MCF 10A (cell line): ENCODE measurements at regions not wholly inside any gene's neighbourhood (a gene's known extent, or its start where the extent isn't known, plus 50 kb on each side); places are given as distances from the start of the nearest gene placed in this dataset.
"Not testable (repeated sequence)": the region's sequence is repeated elsewhere in the genome, so short reads cannot be mapped to it uniquely, and the experiment has no call there.

Source experiments
- BruUV-seq: library from RNA; stranded (reverse); fragments of 400-500 nt; replicated peaks from 2 replicates; lab custom pipeline; 2021; lab: Mats Ljungman, UMichigan
- CTCF ChIA-PET: fragments of 300-600 bp; sonication (Branson Sonifier 250); formaldehyde crosslinking; extraction: SDS; loops from one replicate; lab custom pipeline; 2021; ENCODE audit warnings: antibody characterized with exemption, inconsistent platforms; lab: Yijun Ruan, JAX
- POLR2A ChIA-PET: fragments of 300-600, 350-650 bp; sonication (Branson Sonifier 250); formaldehyde crosslinking; extraction: SDS; loops from one replicate; lab custom pipeline; 2020; ENCODE audit warnings: antibody characterized with exemption, inconsistent platforms; lab: Yijun Ruan, JAX
- DNase-seq: peaks from one replicate; pipeline ENCODE4 v3.0.0-alpha.2; 2018; ENCODE audit not compliant: unreplicated experiment
- H3K27ac Mint-ChIP-seq: one replicate; pipeline ENCODE4 v1.8.0; 2022; ENCODE audit warnings: mild to moderate bottlenecking, low read depth, mixed read lengths; ENCODE audit not compliant: unreplicated experiment
- H3K27me3 Mint-ChIP-seq: one replicate; pipeline ENCODE4 v1.8.0; 2022; ENCODE audit warnings: mixed read lengths; ENCODE audit not compliant: insufficient read depth, unreplicated experiment
- H3K36me3 Mint-ChIP-seq: one replicate; pipeline ENCODE4 v1.8.0; 2022; ENCODE audit warnings: mild to moderate bottlenecking, moderate library complexity, mixed read lengths; ENCODE audit not compliant: insufficient read depth, unreplicated experiment
- H3K4me1 Mint-ChIP-seq: one replicate; pipeline ENCODE4 v1.8.0; 2022; ENCODE audit warnings: mixed read lengths; ENCODE audit not compliant: insufficient read depth, unreplicated experiment
- H3K4me3 Mint-ChIP-seq: one replicate; pipeline ENCODE4 v1.8.0; 2022; ENCODE audit warnings: mild to moderate bottlenecking, moderate library complexity, mixed read lengths; ENCODE audit not compliant: unreplicated experiment
- H3K9me3 Mint-ChIP-seq: one replicate; pipeline ENCODE4 v1.8.0; 2022; ENCODE audit warnings: mixed read lengths; ENCODE audit not compliant: unreplicated experiment
- CTCF ChIP-seq: fragments of 200-600 bp; IDR thresholded peaks from one replicate; pipeline ENCODE4 v1.8.0; 2022; ENCODE audit warnings: antibody characterized with exemption, mild to moderate bottlenecking; ENCODE audit not compliant: unreplicated experiment
- intact Hi-C: fragments of 100-400 bp; cut with micrococcal nuclease; formaldehyde crosslinking; loops from 2 replicates; pipeline ENCODE4 v1.14.1; 2022

- POLR2A ChIA-PET = interaction anchor here (0.9 kb wide), 1 partner anchor 395 kb away, joined by 3 read pairs; no protein-coding TSS in a partner anchor
- Mint-ChIP-seq H3K4me1 (peaks cover 5% of the 10 kb centered on the region), H3K36me3 (peaks cover 6% of the 10 kb centered on the region), H3K27ac (no peak overlapping the region), H3K4me3 (no peak overlapping the region), H3K9me3 (no peaks in the 10 kb centered on the region), H3K27me3 (peaks cover 32% of the 10 kb centered on the region)
- no TSS peak for BruUV-seq
- CTCF ChIA-PET = interaction anchor here (0.5 to 4.9 kb wide), 38 partner anchors 9 to 1015 kb away, joined by 3 to 62 read pairs (median 4); partner anchors contain the start of gene CEMIP2
- intact Hi-C loops = loop anchor here (10.0 kb wide), 2 partner anchors 159 to 429 kb away; no protein-coding TSS in a partner anchor
- no peak for DNase-seq
- TF ChIP-seq CTCF = no peak
These were observed 164.7 kb upstream of the TRPM3 start for GRCh38 chr9:71286146-71286545.

GRCh38 chr9:71285191-71285656 is 163.8 kb upstream of the TRPM3 start:
- no peak overlapping the region for H3K4me3 Mint-ChIP-seq
- peaks cover 32% of the 10 kb centered on the region for H3K27me3 Mint-ChIP-seq
- DNase-seq = peak; percentile 74
- no TSS peak for BruUV-seq
- intact Hi-C loops = loop anchor here (1.0 to 10.0 kb wide), 6 partner anchors 160 to 740 kb away; no protein-coding TSS in a partner anchor
- TF ChIP-seq CTCF = peak; percentile 78
- CTCF ChIA-PET = interaction anchor here (0.5 to 4.9 kb wide), 85 partner anchors 8 to 1946 kb away, joined by 3 to 62 read pairs (median 4); partner anchors contain the start of gene CEMIP2
- H3K4me1 Mint-ChIP-seq = peaks cover 5% of the 10 kb centered on the region
- POLR2A ChIA-PET = interaction anchor here (0.9 kb wide), 1 partner anchor 396 kb away, joined by 3 read pairs; no protein-coding TSS in a partner anchor
- peaks cover 6% of the 10 kb centered on the region for H3K36me3 Mint-ChIP-seq
- no peaks in the 10 kb centered on the region for H3K9me3 Mint-ChIP-seq
- no peak overlapping the region for H3K27ac Mint-ChIP-seq

- DNase-seq, BruUV-seq, H3K36me3 Mint-ChIP-seq, H3K27ac Mint-ChIP-seq, H3K4me1 Mint-ChIP-seq, H3K9me3 Mint-ChIP-seq, POLR2A ChIA-PET, H3K4me3 Mint-ChIP-seq: not testable (repeated sequence)
- CTCF ChIA-PET = interaction anchor here (4.5 kb wide), 1 partner anchor 537 kb away, joined by 62 read pairs; no protein-coding TSS in a partner anchor
- H3K27me3 Mint-ChIP-seq = peaks cover 40% of the 10 kb centered on the region
- intact Hi-C loops = loop anchor here (10.0 kb wide), 2 partner anchors 163 to 433 kb away; no protein-coding TSS in a partner anchor
These were observed 160.7 kb upstream of the TRPM3 start for GRCh38 chr9:71282116-71282515.

- Mint-ChIP-seq H3K27ac (no peak overlapping the region), H3K9me3 (no peaks in the 10 kb centered on the region), H3K27me3 (peaks cover 43% of the 10 kb centered on the region), H3K4me1 (peaks cover 5% of the 10 kb centered on the region), H3K36me3 (peaks cover 6% of the 10 kb centered on the region), H3K4me3 (no peak overlapping the region)
- ChIA-PET POLR2A (no interaction called here), CTCF (no interaction called here)
- BruUV-seq = no TSS peak
- intact Hi-C loops = no loop called here
- DNase-seq = no peak
- no peak for TF ChIP-seq CTCF
These were observed 157.8 kb upstream of the TRPM3 start for GRCh38 chr9:71279151-71279739.
